ACHN (cell line): ENCODE measurements at regions not wholly inside any gene's neighbourhood (a gene's known extent, or its start where the extent isn't known, plus 50 kb on each side); places are given as distances from the start of the nearest gene placed in this dataset.

Experiments
- DNase-seq: peaks from one replicate; pipeline ENCODE4 v3.0.0-alpha.2; 2015
- in situ Hi-C: cut with HindIII; loops from 2 replicates; pipeline ENCODE4 v1.10.0; 2017; ENCODE audit warnings: low sequenced_read_pairs, low pct_ligation_motif_present, low pct_unique_long_range_greater_than_20kb

- no peak for DNase-seq
- in situ Hi-C loops = no loop called here
Measured at GRCh38 chr9:75389101-75389500, 300.8 kb downstream of the OSTF1 start.

GRCh38 chr9:75390951-75391350 is 302.6 kb downstream of the OSTF1 start:
- in situ Hi-C loops = no loop called here
- no peak for DNase-seq

DNA sequence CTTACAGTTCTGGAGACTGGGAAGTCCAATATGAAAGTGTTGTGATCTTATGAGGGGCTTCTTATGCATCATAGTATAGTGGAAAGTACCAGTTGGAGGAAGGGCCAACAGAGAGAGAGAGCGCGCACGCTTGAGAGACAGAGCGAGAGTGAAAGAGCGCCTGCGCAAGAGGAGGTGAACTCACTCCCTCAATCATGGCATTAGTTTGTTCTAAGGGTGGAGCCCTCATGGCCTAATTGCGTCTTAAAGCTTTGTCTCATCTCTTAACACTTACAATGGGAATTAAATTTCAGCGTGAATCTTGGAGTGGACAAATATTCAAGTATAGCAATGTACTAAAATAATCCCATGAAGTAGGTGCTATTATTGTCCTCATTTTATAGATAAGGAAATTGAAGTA is 303.2 kb downstream of the OSTF1 start:
- in situ Hi-C loops = no loop called here
- no peak for DNase-seq

DNA sequence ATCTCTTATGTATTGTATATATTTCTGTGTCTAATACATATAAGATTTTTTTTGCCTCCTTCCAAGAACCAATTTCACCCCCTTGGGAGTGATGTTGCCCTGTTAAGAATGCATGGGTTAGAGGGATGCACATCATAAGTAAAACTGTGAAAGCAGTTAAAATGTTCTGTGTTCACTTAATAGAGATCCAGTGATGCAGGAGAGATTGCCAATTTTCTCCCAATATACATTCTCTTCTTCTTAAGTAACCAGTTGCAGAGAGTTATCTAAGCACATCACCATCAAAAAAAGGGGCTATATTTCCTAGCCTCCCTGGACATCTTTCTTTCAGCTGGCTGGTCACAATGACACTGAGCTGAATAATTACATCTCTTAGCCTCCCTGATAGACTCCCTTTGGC is 307.0 kb downstream of the OSTF1 start:
- no peak for DNase-seq
- in situ Hi-C loops = no loop called here

DNA sequence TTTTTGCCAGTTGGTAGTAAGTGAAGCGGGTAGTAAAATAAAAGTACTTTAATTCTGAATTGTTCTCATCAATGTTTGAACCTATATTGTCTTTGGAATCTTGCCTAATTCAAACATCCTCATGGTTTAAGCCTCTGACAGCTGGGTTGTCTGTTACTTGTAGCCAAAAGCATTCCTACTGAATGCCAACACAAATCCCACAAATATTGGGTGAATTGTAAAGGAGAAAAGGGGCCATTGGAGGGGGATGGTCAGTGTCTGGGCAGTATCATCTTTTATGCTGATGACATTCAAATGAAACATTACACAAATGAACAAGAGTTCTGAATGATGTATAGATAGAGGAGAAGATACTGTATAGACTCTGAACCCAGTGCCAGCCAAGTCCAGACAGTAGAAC is 309.5 kb downstream of the OSTF1 start:
- no peak for DNase-seq
- in situ Hi-C loops = no loop called here

- in situ Hi-C loops = no loop called here
- no peak for DNase-seq
Measured at GRCh38 chr9:75408391-75408790, 320.1 kb downstream of the OSTF1 start.

DNA sequence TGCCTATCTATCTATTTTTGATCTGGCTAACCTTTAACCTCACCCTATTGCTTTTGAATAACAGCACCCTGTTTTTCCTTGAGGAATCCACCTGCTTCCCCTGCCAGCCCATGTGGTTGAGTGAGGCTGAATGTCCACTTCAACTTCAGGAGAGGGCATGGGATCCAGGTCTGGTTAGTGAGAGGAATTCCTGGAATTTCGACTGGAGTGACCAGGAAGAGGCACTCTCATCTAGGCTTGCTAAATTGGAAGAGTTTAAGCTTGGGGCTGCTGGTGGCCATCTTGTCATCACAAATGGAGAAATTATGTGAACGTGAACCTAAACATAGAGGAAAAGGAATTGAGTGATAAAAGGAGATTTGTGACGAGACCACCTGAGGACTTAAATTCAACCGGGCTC is 322.1 kb downstream of the OSTF1 start:
- no peak for DNase-seq
- in situ Hi-C loops = no loop called here

DNA sequence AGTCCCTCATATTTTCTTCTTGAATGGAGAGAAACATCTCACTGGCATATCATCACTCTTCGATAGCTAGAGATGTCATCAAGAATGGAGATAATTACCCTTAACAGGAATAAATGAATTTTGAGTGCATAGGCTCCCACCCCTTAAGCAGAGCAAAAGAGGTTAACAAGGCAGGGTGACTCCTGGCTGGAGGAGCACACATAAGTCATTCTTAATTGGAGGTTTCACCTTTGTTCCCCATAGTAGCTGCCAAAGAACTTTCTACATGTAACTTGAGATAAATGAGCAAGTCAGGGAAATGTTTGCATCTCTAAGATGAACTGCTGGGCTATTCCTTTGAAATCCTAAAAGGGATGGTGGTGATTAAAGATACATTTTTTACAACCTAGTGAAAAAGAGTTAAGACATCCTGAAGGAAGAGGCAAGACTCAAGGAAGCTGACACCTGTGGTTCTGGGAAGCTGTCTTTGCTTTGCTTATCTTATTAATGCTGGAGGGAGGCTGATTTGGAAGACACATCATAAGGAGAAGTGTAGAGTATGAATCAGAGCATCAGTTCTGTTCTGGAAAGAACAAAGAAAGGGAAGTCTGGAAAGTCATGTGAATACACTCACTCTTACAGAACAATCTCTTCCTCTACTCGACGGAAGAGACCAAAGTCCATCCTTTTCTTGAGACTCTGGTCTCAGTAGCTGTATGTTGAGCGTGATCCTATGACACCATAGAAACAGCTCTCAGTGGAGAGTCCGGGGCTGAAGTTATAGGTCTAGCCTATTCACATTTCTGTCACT is 326.3 kb downstream of the OSTF1 start:
- in situ Hi-C loops = no loop called here
- DNase-seq = no peak

DNA sequence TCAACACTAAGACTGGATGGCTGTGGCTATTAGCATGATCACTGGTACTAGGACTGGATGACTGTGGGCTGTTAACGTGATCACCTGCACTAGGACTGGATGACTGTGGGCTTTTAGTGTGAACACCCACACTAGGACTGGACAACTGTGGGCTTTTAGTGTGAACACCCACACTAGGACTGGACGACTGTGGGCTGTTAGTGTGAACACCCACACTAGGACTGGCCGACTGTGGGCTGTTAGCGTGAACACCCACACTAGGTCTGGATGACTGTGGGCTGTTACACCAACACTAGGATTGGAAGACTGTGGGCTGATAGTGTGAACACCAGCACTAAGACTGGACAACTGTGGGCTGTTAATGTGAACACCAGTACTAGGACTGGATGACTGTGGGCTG is 329.2 kb downstream of the OSTF1 start:
- DNase-seq = no peak
- in situ Hi-C loops = no loop called here

DNA sequence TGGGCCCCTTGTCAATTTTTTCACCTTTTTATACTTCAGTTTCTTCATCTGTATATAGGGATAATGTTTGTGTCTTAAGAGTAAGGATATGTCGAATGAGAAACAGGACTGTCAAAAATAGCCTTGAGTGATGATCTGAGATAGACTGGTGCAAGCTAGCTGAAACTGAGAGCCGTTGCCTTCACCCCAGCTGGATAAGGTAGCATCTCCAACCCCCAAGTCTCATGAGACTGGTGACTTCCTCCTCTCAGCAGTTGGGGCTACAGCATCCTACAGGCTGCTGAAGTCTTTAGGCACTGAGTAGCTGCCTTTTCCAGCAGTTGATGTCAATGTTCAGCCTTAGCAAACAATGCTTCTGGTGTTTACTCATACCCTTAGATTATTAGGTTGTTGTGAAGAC is 330.2 kb downstream of the OSTF1 start:
- no peak for DNase-seq
- in situ Hi-C loops = no loop called here

GRCh38 chr9:75422944-75423522 is 334.7 kb downstream of the OSTF1 start:
- DNase-seq = no peak
- in situ Hi-C loops = no loop called here

- in situ Hi-C loops = no loop called here
- DNase-seq = no peak
Measured at GRCh38 chr9:75429531-75430475, 341.5 kb downstream of the OSTF1 start.

- no peak for DNase-seq
- in situ Hi-C loops = no loop called here
Measured at GRCh38 chr9:75431375-75431774, 343.1 kb downstream of the OSTF1 start.

DNA sequence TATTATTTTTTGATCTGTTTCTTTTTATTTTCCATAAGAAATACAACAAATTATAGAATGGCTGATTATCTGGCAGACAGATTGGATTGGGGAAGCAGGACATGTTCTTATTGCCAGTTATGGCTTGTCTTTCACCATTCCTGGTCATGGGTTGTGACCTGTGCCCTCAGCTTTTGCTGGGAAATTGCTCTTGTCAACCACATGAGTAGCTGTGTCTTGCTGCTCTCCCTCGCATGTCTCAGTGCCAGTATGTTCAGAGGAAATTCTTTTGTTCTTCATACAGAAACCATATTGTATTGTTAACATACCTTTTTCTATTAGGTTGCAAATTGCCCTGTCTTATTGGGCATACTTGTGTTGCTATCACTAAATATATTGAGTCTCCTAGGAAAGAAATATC is 344.1 kb downstream of the OSTF1 start:
- in situ Hi-C loops = no loop called here
- DNase-seq = no peak

DNA sequence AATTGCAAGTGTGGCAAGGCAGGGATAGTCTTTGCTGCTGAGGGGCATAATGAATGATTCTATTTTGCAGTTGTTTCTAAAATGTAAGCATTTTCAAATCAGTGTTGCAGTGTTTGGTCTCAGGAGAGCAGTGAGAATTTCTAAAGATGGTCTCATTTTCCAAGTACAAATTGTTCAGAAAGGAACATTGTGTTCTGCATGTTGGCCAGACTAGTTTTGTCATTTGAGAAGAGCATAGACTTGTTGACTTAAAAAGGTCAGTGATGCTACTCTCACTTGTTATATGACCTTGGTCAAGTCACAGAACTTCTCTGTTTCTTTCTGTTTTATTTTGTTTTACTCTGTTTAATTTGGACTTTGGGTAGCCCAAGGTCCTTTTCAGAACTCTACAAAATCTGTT is 344.6 kb downstream of the OSTF1 start:
- in situ Hi-C loops = no loop called here
- DNase-seq = no peak

- in situ Hi-C loops = no loop called here
- DNase-seq = no peak
Measured at GRCh38 chr9:75438716-75439115, 350.4 kb downstream of the OSTF1 start.

DNA sequence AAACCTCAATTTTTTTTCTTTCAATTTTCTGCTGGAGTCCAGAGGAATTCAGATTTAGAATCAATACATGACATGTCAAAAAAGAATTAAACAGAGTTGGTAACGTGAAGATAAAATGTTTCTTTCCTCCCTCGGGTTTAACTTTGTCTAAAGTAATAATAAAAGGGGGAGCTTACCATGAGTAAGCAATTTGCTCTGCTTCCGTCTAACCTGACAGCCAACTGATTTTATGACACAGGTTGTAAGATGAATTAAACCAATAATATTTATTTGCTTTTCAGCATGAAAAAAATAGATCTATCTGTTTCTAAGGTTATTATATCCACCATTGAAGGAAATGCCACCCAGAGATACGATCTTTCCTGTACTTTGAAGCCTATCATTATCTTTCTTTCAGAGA is 352.6 kb downstream of the OSTF1 start:
- in situ Hi-C loops = no loop called here
- no peak for DNase-seq

- in situ Hi-C loops = no loop called here
Measured at GRCh38 chr9:75445144-75445543, 356.8 kb downstream of the OSTF1 start.

GRCh38 chr9:75447281-75447680 is 359.0 kb downstream of the OSTF1 start:
- DNase-seq = no peak
- in situ Hi-C loops = no loop called here

More at GRCh38 chr9:75445144-75445543, 356.8 kb downstream of the OSTF1 start:
- no peak for DNase-seq
